ENCODE measurements at regions not wholly inside any gene's neighbourhood (a gene's known extent, or its start where the extent isn't known, plus 50 kb on each side); places are given as distances from the start of the nearest gene placed in this dataset.

DNA sequence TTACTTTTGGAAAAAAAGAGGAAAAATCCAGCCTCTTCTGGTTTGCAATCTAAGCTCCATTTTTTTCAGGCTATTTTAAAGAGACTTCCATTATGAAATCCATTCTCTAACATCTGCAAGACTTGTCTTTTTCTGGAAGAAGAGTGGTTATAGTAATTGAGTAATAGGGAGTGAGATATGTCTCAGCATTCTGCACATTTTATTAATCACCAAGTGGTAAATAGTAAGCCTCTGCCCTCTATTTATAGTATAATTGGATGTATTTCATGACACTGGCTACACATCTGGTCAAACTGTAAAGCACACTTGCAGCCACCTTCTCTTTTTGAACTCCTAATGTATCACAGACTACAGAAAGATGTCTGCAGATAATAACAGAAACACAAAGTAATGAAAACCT lies 391.1 kb downstream of the ETS1 start:
- no peak for TF ChIP-seq CTCF (IDR thresholded peaks at IDR 0.05)
- TF ChIP-seq POLR2A (IDR thresholded peaks at IDR 0.05) = no peak

All from uterus (tissue), 2 donors.